Neural crest cell (in vitro differentiated cells): ENCODE measurements at regions not wholly inside any gene's neighbourhood (a gene's known extent, or its start where the extent isn't known, plus 50 kb on each side); places are given as distances from the start of the nearest gene placed in this dataset.

Experiments
- DNase-seq: peaks from one replicate; pipeline ENCODE4 v3.0.0; 2021; ENCODE audit warnings: low read depth, mixed read lengths, low spot score
- H3K27ac Mint-ChIP-seq: one replicate; pipeline ENCODE4 v1.8.0; 2021; ENCODE audit warnings: mild to moderate bottlenecking, mixed read lengths; ENCODE audit not compliant: unreplicated experiment
- H3K27me3 Mint-ChIP-seq: 2 replicates; pipeline ENCODE4 v1.8.0; 2021; ENCODE audit warnings: low read depth, mild to moderate bottlenecking, mixed read lengths
- H3K36me3 Mint-ChIP-seq: 2 replicates; pipeline ENCODE4 v1.8.0; 2021; ENCODE audit warnings: low read depth, mild to moderate bottlenecking, mixed read lengths
- H3K4me1 Mint-ChIP-seq: 2 replicates; pipeline ENCODE4 v1.8.0; 2021; ENCODE audit warnings: mixed read lengths
- H3K4me3 Mint-ChIP-seq: one replicate; pipeline ENCODE4 v1.8.0; 2021; ENCODE audit warnings: mild to moderate bottlenecking, mixed read lengths
- H3K9me3 Mint-ChIP-seq: 2 replicates; pipeline ENCODE4 v1.8.0; 2021; ENCODE audit warnings: mixed read lengths
- CTCF ChIP-seq: fragments of 200-600 bp; sonication (generic); conservative IDR thresholded peaks from 2 replicates; pipeline ENCODE4 v1.5.0; 2021; ENCODE audit warnings: antibody characterized with exemption, mild to moderate bottlenecking

GRCh38 chr1:108028841-108029388, 63.9 kb upstream of the VAV3 start:
- Mint-ChIP-seq H3K4me3 (no peak overlapping the region), H3K9me3 (no peaks in the 10 kb centered on the region), H3K36me3 (no peaks in the 10 kb centered on the region), H3K27me3 (no peaks in the 10 kb centered on the region), H3K27ac (no peak overlapping the region), H3K4me1 (peaks cover 7% of the 10 kb centered on the region)
- no peak for DNase-seq
- TF ChIP-seq CTCF: no peak

- Mint-ChIP-seq H3K27ac (no peak overlapping the region), H3K4me1 (no peaks in the 10 kb centered on the region), H3K9me3 (no peaks in the 10 kb centered on the region), H3K27me3 (no peaks in the 10 kb centered on the region), H3K36me3 (no peaks in the 10 kb centered on the region), H3K4me3 (no peak overlapping the region)
- no peak for DNase-seq
- TF ChIP-seq CTCF: no peak
Measured at GRCh38 chr1:108027389-108027788, 62.4 kb upstream of the VAV3 start.

- TF ChIP-seq CTCF: no peak
- Mint-ChIP-seq H3K27me3 (no peaks in the 10 kb centered on the region), H3K4me3 (no peak overlapping the region), H3K4me1 (no peaks in the 10 kb centered on the region), H3K9me3 (peaks cover 13% of the 10 kb centered on the region), H3K36me3 (no peaks in the 10 kb centered on the region), H3K27ac (no peak overlapping the region)
- DNase-seq: no peak
Measured at GRCh38 chr1:108017698-108018097, 52.7 kb upstream of the VAV3 start.

- no peaks in the 10 kb centered on the region for H3K36me3 Mint-ChIP-seq
- no peak overlapping the region for H3K4me3 Mint-ChIP-seq
- H3K4me1 Mint-ChIP-seq: no peaks in the 10 kb centered on the region
- no peak for DNase-seq
- H3K9me3 Mint-ChIP-seq: peaks cover 9% of the 10 kb centered on the region
- H3K27me3 Mint-ChIP-seq: no peaks in the 10 kb centered on the region
- H3K27ac Mint-ChIP-seq: no peak overlapping the region
- no peak for TF ChIP-seq CTCF
Measured at GRCh38 chr1:108016451-108016920, 51.5 kb upstream of the VAV3 start.
